ENCODE measurements at regions not wholly inside any gene's neighbourhood (a gene's known extent, or its start where the extent isn't known, plus 50 kb on each side); places are given as distances from the start of the nearest gene placed in this dataset.
"Not testable (repeated sequence)": the region's sequence is repeated elsewhere in the genome, so short reads cannot be mapped to it uniquely, and the experiment has no call there.

DNA sequence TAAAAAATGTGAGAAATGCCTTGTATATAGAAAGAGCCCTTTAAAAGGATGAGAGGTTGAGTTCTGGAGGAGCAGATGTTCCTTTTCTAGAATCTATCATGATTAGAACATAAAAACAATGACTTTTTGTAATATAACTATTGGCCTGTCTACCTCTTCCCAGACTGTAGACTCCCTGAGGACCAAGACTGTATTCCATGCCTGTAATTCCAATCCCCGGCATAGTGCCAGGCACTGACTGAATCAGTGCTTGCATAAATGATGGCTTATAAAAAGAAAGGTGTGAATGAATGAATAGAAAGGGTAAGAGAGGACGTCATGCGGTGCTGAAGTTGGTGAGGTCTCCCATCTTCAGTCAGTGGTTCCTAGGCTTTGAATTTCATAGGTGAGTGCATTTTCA, 92.6 kb upstream of the GDNF start:
- Histone ChIP-seq H3K27ac (ENCODE audit: low read depth, low read length, poor library complexity, severe bottlenecking) (no peak overlapping the region), H3K4me1 (ENCODE audit: insufficient read depth, low read length, severe bottlenecking) (no peaks in the 10 kb centered on the region), H4K20me1 (ENCODE audit: insufficient read depth, low read length) (no peaks in the 10 kb centered on the region), H3F3A (ENCODE audit: insufficient read depth, low read length) (no peaks in the 10 kb centered on the region), H3K79me2 (ENCODE audit: insufficient read depth, low read length) (no peaks in the 10 kb centered on the region), H3K9ac (ENCODE audit: low read length) (no peak overlapping the region), H3K36me3 (ENCODE audit: insufficient read depth, low read length) (no peaks in the 10 kb centered on the region), H3K27me3 (ENCODE audit: insufficient read depth, low read length) (no peaks in the 10 kb centered on the region), H3K4me3 (ENCODE audit: low read depth, low read length, poor library complexity, severe bottlenecking) (no peak overlapping the region), H3K9me2 (ENCODE audit: low read depth, low read length) (no peaks in the 10 kb centered on the region), H3K9me3 (ENCODE audit: low read length) (no peaks in the 10 kb centered on the region), H3K4me2 (ENCODE audit: low read length) (no peak overlapping the region), H2AFZ (ENCODE audit: low read length) (no peak overlapping the region)
- TF ChIP-seq, protein P1, sequence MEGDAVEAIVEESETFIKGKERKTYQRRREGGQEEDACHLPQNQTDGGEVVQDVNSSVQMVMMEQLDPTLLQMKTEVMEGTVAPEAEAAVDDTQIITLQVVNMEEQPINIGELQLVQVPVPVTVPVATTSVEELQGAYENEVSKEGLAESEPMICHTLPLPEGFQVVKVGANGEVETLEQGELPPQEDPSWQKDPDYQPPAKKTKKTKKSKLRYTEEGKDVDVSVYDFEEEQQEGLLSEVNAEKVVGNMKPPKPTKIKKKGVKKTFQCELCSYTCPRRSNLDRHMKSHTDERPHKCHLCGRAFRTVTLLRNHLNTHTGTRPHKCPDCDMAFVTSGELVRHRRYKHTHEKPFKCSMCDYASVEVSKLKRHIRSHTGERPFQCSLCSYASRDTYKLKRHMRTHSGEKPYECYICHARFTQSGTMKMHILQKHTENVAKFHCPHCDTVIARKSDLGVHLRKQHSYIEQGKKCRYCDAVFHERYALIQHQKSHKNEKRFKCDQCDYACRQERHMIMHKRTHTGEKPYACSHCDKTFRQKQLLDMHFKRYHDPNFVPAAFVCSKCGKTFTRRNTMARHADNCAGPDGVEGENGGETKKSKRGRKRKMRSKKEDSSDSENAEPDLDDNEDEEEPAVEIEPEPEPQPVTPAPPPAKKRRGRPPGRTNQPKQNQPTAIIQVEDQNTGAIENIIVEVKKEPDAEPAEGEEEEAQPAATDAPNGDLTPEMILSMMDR (IDR thresholded peaks at IDR 0.05; ENCODE audit: low read length): no peak
- no peak for TF ChIP-seq EZH2 (IDR thresholded peaks at IDR 0.05; ENCODE audit: borderline replicate concordance, low read length)

DNA sequence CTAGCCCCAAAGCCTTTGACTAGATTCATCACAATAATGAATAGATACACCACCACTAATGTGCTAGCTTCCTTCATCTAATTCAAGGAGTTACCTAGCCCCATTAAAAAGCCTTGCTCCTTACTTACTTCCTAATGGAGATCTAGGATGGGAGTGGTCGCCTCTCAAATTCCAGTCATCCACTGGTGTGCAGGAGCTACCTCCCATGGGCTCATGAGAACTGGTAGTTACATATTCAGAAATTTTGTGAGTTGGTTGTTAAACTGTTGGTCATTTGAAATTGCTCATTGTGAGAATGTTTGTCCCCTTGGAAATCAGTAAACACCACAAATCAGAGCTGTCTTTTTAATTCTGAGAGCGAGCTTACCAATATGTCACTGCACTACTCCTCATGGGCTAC, 91.7 kb upstream of the GDNF start:
- H3K9me3 ChIP-seq (ENCODE audit: low read length): no peaks in the 10 kb centered on the region
- H3K4me1 ChIP-seq (ENCODE audit: insufficient read depth, low read length, severe bottlenecking): no peaks in the 10 kb centered on the region
- no peak overlapping the region for H3K9ac ChIP-seq (ENCODE audit: low read length)
- H3K79me2 ChIP-seq (ENCODE audit: insufficient read depth, low read length): no peaks in the 10 kb centered on the region
- TF ChIP-seq EZH2 (IDR thresholded peaks at IDR 0.05; ENCODE audit: borderline replicate concordance, low read length): no peak
- TF ChIP-seq, protein P1 (IDR thresholded peaks at IDR 0.05; ENCODE audit: low read length): no peak
- no peaks in the 10 kb centered on the region for H4K20me1 ChIP-seq (ENCODE audit: insufficient read depth, low read length)
- no peaks in the 10 kb centered on the region for H3F3A ChIP-seq (ENCODE audit: insufficient read depth, low read length)
- no peak overlapping the region for H3K4me3 ChIP-seq (ENCODE audit: low read depth, low read length, poor library complexity, severe bottlenecking)
- H3K9me2 ChIP-seq (ENCODE audit: low read depth, low read length): no peaks in the 10 kb centered on the region
- H3K27me3 ChIP-seq (ENCODE audit: insufficient read depth, low read length): no peaks in the 10 kb centered on the region
- no peak overlapping the region for H3K27ac ChIP-seq (ENCODE audit: low read depth, low read length, poor library complexity, severe bottlenecking)
- H2AFZ ChIP-seq (ENCODE audit: low read length): no peak overlapping the region
- H3K4me2 ChIP-seq (ENCODE audit: low read length): no peak overlapping the region
- no peaks in the 10 kb centered on the region for H3K36me3 ChIP-seq (ENCODE audit: insufficient read depth, low read length)

DNA sequence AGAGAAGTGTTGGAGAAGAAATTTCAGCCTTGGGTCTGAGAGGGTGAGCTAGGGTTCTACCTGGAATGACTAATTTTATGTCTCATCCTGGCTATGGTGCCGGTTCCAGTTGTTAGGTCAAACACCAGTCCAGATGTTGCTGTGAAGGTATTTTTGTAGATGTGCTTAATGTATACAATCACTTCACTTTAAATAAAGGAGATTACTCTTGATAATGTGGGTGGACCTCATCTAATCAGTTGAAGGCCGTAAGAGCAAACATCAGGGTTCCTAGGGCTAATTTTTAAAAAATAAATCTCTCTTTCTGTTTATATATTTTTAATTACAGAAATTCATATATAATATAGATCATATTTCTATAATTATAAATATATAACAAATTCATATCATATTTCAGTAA, 90.5 kb upstream of the GDNF start:
- Histone ChIP-seq H3K79me2 (ENCODE audit: insufficient read depth, low read length) (no peaks in the 10 kb centered on the region), H3K4me1 (ENCODE audit: insufficient read depth, low read length, severe bottlenecking) (no peaks in the 10 kb centered on the region), H4K20me1 (ENCODE audit: insufficient read depth, low read length) (no peaks in the 10 kb centered on the region), H2AFZ (ENCODE audit: low read length) (no peak overlapping the region), H3K9me2 (ENCODE audit: low read depth, low read length) (no peaks in the 10 kb centered on the region), H3K4me3 (ENCODE audit: low read depth, low read length, poor library complexity, severe bottlenecking) (no peak overlapping the region), H3K9me3 (ENCODE audit: low read length) (no peaks in the 10 kb centered on the region), H3K4me2 (ENCODE audit: low read length) (no peak overlapping the region), H3F3A (ENCODE audit: insufficient read depth, low read length) (no peaks in the 10 kb centered on the region), H3K27me3 (ENCODE audit: insufficient read depth, low read length) (no peaks in the 10 kb centered on the region), H3K27ac (ENCODE audit: low read depth, low read length, poor library complexity, severe bottlenecking) (no peak overlapping the region), H3K36me3 (ENCODE audit: insufficient read depth, low read length) (no peaks in the 10 kb centered on the region), H3K9ac (ENCODE audit: low read length) (no peak overlapping the region)
- TF ChIP-seq EZH2 (IDR thresholded peaks at IDR 0.05; ENCODE audit: borderline replicate concordance, low read length): no peak

DNA sequence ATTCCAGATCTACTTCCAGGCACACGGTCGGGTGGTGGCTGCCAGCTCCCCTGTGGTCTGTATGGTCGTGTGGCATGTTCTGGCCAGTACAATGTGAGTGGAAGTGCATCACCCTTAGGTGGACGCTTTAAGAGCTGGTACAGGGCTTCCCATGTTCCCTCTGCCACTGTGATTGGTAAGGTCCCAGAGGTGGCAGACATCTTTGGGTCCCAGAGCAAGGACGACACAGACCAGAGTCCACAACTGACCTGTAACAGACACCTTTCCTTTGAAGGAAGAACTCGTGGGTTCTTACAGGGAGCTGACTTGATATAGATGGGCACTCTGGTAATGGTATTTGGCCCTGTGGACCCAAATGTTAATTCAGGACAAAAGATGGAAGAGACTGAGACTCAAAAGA, 90.0 kb upstream of the GDNF start:
- H3K4me3 ChIP-seq (ENCODE audit: low read depth, low read length, poor library complexity, severe bottlenecking): no peak overlapping the region
- H3K9me2 ChIP-seq (ENCODE audit: low read depth, low read length): no peaks in the 10 kb centered on the region
- H3K36me3 ChIP-seq (ENCODE audit: insufficient read depth, low read length): no peaks in the 10 kb centered on the region
- H3K4me2 ChIP-seq (ENCODE audit: low read length): no peak overlapping the region
- H3K4me1 ChIP-seq (ENCODE audit: insufficient read depth, low read length, severe bottlenecking): no peaks in the 10 kb centered on the region
- H2AFZ ChIP-seq (ENCODE audit: low read length): no peak overlapping the region
- no peaks in the 10 kb centered on the region for H3K27me3 ChIP-seq (ENCODE audit: insufficient read depth, low read length)
- H3K9ac ChIP-seq (ENCODE audit: low read length): no peak overlapping the region
- no peak overlapping the region for H3K27ac ChIP-seq (ENCODE audit: low read depth, low read length, poor library complexity, severe bottlenecking)
- TF ChIP-seq EZH2 (IDR thresholded peaks at IDR 0.05; ENCODE audit: borderline replicate concordance, low read length): no peak
- TF ChIP-seq, protein P1 (IDR thresholded peaks at IDR 0.05; ENCODE audit: low read length): no peak
- H3F3A ChIP-seq (ENCODE audit: insufficient read depth, low read length): no peaks in the 10 kb centered on the region
- no peaks in the 10 kb centered on the region for H4K20me1 ChIP-seq (ENCODE audit: insufficient read depth, low read length)
- H3K79me2 ChIP-seq (ENCODE audit: insufficient read depth, low read length): no peaks in the 10 kb centered on the region
- H3K9me3 ChIP-seq (ENCODE audit: low read length): no peaks in the 10 kb centered on the region

DNA sequence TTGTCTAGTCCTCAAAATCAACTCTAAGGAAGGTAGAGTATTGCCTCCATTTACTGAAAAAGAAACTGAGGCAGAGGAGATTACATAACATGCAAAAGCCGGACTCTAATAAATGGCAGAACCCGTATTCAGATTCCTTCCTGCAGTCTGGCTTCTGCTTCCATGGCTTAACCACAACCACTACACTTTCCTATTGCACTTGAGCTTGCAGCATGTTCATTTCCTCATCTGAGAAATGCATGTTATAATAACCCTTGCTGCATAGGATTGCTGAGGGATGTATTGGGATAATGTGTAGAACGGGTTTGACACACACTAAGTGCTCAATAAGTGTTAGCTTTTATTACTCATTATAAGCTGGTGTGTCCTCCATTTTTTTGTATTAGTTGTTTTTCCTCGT, 87.9 kb upstream of the GDNF start:
- H3K9me3 ChIP-seq (ENCODE audit: low read length); H3K9me2 ChIP-seq (ENCODE audit: low read depth, low read length); H3K9ac ChIP-seq (ENCODE audit: low read length); H3K4me2 ChIP-seq (ENCODE audit: low read length); H3K27me3 ChIP-seq (ENCODE audit: insufficient read depth, low read length); H3K4me3 ChIP-seq (ENCODE audit: low read depth, low read length, poor library complexity, severe bottlenecking); H3F3A ChIP-seq (ENCODE audit: insufficient read depth, low read length); H2AFZ ChIP-seq (ENCODE audit: low read length); H3K4me1 ChIP-seq (ENCODE audit: insufficient read depth, low read length, severe bottlenecking); H4K20me1 ChIP-seq (ENCODE audit: insufficient read depth, low read length); H3K27ac ChIP-seq (ENCODE audit: low read depth, low read length, poor library complexity, severe bottlenecking); H3K36me3 ChIP-seq (ENCODE audit: insufficient read depth, low read length); H3K79me2 ChIP-seq (ENCODE audit: insufficient read depth, low read length): not testable (repeated sequence)
